Gastroesophageal sphincter (tissue), 3 donors: ENCODE measurements at regions not wholly inside any gene's neighbourhood (a gene's known extent, or its start where the extent isn't known, plus 50 kb on each side); places are given as distances from the start of the nearest gene placed in this dataset.

ENCODE experiments used
- CTCF ChIP-seq, 4 experiments: fragments of 200-600 bp in 2 of 4; fragments of 450-650 bp in 2 of 4; sonication (generic) in 1 of 4; IDR thresholded peaks; one replicate each; pipeline ENCODE4 v1.5.1; 2017 to 2019; ENCODE audit warnings: antibody characterized with exemption in 4 of 4, mild to moderate bottlenecking in 2 of 4, moderate library complexity in 2 of 4
- POLR2A ChIP-seq, 2 donors: fragments of 450-650 bp; IDR thresholded peaks; one replicate each; pipeline ENCODE4 v1.6.1; 2017; ENCODE audit warnings: antibody characterized with exemption in 2 of 2, mild to moderate bottlenecking in 2 of 2, moderate library complexity in 1 of 2
- POLR2AphosphoS5 ChIP-seq: sonication (generic); formaldehyde crosslinking; IDR thresholded peaks from one replicate; pipeline ENCODE4 v1.6.1; 2017; ENCODE audit warnings: antibody characterized with exemption

DNA sequence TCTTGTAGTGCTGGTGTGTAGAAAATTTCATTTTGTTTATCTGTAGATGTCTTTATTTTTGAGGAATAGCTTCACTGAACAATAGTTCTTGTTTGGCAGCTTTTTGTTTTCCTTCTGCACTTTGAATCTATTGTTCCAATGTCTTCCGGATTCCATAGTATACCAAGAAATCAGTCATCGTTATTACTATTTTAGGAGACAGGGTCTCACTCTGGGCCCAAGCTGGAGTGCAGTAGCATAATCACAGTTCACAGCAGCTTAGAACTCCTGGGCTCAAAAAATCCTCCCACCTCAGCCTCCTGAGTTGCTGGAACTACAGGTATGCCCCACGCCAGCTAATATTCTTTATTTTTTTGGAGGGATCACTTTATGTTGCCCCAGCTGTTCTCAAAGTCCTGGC lies 67.7 kb upstream of the RGS2 start:
- TF ChIP-seq POLR2AphosphoS5, result no peak
- no peak for TF ChIP-seq CTCF (IDR thresholded peaks at IDR 0.05)
- no peak for TF ChIP-seq POLR2A (IDR thresholded peaks at IDR 0.05)
